ENCODE measurements at regions not wholly inside any gene's neighbourhood (a gene's known extent, or its start where the extent isn't known, plus 50 kb on each side); places are given as distances from the start of the nearest gene placed in this dataset.

GRCh38 chr2:129402076-129402475 lies 577.4 kb upstream of the RAB6C start:
- TF ChIP-seq CTCF (IDR thresholded peaks at IDR 0.05 in 4 of 5, conservative IDR thresholded peaks at IDR 0.05 in 1 of 5) (no peak), POLR2A (IDR thresholded peaks at IDR 0.05) (no peak)
